GM19043 (cell line): ENCODE measurements at regions not wholly inside any gene's neighbourhood (a gene's known extent, or its start where the extent isn't known, plus 50 kb on each side); places are given as distances from the start of the nearest gene placed in this dataset.
"Not testable (repeated sequence)": the region's sequence is repeated elsewhere in the genome, so short reads cannot be mapped to it uniquely, and the experiment has no call there.

ENCODE experiments used
- ATAC-seq: cut with Tn5 transposase; IDR thresholded peaks from one replicate; pipeline ENCODE4 v1.9.1; 2021; ENCODE audit warnings: low read depth; ENCODE audit not compliant: unreplicated experiment

DNA sequence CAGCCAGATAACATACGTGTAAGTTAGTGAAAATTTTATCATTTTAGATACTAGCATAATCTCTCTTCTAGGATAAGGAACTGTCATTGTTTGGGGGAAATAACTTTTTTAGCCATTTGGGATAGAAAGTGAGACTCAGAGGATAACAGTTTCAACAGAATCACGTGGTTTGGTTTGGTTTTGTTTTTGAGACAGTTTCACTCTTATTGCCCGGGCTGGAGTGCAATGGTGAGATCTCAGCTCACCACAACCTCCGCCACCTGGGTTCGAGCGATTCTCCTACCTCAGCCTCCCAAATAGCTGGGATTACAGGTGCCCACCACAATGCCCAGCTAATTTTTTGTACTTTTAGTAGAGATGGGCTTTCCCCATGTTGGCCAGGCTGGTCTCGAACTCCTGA, 323.2 kb upstream of the MEIS1 start:
- no peak for ATAC-seq

DNA sequence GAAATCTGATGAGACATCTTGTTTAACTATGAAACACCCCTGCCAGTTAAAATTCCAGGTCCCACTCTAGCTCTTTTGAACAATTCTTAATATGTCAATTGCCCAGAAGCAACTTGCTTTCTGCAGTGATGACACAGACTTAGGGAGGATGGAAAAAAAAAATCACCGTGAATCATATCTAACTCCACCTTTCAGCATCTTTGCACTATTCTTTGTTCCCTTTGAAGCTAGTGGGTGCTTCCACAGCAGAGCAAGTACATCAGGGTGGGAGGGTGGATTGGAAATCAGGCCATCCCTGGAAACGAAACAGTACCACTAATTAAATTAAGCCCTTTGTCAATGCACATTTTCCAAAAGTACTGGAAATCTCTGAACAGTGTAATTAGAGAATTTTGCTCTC, 324.3 kb upstream of the MEIS1 start:
- ATAC-seq, result no peak

DNA sequence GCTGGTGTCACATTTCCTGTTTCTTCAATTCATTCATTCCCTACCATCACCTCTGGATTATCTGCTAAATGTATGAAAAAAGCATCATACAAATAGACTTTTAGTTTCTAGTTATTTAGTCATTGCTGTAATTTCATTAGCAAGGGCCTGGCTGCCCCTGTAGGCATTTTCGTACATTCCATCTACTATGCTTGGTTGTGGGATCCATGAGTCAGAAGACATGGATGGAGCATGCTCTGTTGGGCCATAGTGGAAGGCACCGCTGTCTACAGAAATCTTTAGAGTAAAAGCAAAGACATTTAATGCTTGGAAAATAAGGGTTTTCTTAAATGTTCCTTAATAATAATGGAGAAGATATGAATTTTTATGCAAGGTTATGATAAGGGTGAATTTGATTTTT, 324.8 kb upstream of the MEIS1 start:
- no peak for ATAC-seq

DNA sequence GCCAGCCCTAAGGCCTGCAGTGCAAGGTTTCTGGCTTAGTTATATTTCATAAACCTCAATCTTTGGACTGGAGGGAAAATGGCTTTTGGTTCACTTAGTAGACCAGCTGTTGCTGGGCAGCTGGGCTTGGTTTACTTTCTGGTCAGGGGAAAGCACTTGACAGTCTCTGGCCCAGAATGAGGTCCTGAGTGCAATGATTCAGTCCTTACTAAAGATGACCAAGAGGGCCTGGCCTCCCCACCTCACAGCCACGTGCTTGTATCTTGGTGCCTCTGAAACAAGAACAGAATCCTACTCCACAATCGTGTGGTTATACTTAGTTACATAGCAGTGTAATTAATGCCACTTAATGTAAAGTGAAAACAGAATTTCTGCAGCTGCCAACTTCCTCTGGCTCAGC, 325.5 kb upstream of the MEIS1 start:
- ATAC-seq, result no peak

DNA sequence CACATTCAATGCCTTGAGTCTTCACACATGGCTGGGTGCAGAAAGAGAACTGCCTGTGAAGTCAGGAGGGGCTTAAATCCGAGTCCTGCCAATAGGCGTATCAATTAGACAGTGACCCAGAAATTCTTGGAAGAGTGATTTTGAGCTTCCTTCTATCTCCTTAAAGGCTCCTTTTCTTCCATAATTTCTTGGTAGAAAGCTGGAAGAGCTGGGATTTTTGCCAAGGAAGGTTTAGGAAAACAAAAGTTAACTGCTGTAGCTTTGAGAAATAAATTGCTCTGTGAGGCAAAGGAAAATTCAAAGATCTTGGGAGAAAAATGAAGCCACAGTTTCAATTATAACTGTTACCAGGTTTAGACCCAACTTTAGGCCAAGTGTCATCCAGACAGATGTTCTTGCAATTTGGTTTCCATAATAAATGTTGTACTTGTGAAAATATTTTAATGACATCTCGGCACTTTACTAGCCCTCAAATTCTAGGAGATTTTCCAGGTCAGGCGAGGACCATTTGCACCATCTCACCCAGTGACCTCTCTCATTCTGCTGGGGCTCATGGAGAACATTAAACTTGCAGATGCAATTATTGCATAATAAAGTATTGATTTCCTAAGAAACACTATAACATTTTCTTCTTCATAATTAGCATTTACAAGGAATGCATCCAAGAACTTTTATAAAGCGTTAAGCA, 329.7 kb upstream of the MEIS1 start:
- no peak for ATAC-seq

DNA sequence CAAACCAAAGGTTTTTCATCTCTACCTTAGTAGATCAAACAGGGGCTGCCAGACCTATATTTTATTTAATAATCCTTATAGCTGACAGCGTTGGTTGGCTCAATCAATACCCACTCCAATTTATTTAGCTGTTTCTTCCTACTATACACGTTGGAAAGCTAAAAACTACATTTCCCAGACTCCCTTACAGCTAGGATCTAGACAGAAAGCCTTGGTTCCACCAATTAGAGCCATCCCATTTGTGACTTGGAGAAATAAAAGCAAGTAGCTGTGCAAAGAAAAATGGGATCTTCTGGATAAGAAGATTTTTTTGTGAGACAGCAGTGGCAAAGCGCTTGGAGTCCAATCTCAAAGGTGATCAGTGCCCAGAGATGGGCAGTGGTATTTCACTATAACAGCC, 331.3 kb upstream of the MEIS1 start:
- no peak for ATAC-seq

DNA sequence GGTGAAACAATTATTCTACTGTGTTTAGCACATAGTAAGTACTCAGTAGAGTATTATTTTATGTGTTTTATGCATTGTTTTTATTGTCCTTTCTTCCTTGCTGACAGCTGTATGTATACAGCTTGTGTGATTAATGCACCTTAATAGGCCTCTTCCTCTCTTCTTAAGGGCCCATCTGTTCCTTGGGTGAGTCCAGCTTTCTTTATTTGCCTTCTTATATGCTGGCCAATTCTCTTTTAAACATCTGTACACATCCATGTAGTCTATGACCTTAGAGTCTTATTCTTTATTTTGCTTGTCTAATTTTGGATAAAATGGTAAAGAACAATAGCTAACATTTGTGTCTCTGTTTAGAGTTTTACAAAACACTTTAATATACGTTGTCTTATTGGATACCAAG, 333.7 kb upstream of the MEIS1 start:
- ATAC-seq, result no peak

DNA sequence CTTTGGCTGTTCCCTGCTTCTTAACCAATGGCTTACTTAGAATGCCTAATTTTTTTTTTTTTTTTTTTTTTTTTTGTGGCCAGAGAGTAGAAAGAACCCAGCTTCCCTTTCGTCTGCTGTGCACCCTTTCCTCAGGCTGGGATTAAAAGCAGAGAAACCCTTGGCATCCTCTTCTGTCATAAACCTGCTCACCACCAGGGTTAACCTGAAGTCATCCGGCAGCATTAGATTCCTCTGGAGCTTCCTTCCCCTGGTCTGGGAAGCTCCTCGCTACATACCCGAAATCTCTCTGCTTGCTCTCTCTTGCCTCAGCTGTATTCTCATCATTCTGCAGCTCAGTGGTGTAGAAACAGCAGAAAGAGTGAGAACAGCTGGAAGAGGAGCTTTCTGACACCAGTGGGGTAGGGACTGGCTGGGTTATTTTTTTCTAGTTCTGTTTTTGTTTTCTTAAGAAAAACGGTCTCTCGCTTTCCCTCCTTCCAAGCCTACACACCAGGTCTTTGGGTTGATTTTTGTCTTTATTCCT, 339.0 kb upstream of the MEIS1 start:
- no peak for ATAC-seq

DNA sequence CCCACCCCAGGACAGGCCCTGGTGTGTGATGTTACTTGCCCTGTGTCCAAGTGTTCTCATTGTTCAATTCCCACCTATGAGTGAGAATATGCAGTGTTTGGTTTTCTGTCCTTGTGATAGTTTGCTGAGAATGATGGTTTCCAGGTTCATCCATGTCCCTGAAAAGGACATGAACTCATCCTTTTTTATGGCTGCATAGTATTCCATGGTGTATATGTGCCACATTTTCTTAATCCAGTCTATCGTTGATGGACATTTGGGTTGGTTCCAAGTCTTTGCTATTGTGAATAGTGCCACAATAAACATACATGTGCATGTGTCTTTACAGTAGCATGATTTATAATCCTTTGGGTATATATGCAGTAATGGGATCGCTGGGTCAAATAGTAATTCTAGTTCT, 340.2 kb upstream of the MEIS1 start:
- not testable (repeated sequence) for ATAC-seq

DNA sequence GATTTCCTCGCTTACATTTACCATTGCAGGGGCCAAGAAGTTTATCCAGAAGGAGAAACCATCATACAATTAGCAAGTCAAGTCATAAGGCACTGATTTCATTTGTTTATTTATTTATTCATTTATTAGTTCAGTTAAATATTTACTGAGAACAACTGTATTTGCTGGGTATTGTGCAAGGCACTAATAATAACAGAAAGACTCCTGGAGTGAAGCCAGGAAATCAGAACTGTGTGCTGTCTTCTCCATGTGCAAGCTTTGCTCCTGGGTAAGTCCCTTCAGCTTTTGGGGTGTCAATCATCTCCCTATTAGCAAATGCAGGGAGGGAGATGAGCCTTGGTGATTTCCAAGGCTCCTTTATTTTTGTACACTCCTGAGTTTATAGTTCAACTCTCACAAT, 341.6 kb upstream of the MEIS1 start:
- no peak for ATAC-seq

DNA sequence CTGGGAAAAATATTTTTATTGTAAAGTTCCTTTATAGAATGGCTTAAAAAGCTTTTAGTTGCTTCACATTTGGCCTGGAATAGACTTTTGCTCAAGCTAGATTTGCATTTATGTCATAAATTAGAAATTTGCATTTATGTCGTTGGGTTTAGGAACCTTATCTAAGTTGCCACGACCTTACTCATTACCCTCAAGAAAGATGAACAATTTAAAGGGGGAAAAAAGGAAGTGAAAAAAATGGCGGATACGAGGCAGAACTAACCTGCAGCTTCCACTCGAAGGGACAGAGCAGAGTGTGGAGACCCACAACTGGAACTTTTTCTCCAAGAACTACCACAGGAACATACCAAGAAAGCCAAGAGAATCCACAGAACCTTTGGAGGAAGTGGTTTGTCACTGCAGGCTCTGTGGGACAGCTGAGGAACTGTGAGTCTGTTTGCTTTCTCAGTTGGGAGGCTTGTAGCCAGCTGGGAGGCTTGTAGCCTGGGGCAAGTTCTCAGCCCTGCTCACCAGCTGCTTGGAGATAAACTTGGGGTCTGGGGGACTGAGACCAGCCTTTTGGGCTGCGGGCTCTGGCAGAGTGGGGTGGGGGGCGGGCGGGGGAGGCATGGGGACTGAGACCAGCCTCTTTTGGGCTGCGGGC, 349.9 kb upstream of the MEIS1 start:
- ATAC-seq, result no peak

DNA sequence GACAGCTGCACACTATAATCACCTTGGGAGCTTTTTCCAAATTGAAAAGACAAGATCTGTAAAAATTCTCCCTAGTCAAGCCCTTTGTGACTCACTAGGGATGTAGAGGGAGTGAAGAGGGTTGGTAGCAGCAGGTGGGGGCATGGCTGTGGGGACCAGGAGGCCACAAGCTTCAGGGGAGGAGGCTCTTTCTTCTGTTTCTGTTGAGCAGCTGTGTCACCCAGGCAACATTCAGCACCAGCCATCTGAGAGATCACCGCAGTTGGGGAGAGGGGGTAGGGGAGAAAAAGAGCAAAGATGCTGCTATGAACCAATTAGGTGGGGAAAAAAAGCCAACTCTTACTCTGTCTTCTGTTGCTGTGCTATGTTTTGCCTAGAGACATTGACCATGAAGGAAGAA, 352.3 kb upstream of the MEIS1 start:
- no peak for ATAC-seq

DNA sequence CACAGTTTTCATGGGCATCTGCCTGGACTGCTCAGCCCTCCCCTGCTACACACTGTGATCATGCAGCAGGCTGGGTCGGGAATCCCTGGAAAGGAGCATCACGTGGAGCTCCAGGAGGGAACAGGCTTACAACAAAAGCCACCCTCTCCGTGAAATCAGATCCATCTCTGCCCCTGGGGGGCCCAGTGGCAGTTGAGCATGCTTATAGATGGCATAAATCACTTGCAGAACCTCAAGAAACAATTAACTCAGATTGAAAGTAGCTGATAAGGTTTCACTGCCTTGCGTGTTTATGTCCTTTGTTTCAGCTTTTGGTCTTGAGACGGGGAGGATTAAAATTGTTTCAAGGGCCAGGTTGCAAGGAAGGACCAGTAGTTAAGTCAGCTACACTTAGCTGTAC, 354.8 kb upstream of the MEIS1 start:
- ATAC-seq, result no peak

DNA sequence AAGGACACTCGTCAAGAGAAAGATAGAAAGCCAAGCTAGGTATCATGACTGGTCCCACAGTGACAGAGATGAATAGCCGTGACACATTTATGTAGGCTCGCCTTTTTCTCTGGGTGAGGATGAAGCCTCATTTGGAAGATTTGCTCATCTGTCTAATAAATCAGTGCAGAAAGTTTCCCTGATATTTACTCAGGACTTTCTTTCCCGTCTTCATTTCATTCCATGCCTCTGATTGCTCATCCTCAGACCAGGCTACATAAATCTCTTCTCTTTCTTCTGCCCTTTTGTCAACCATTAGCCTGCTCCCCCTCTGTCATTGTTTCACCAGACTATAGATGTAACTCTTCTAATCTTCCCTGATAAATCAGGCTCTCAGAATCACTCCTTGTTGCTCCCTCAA, 361.8 kb upstream of the MEIS1 start:
- ATAC-seq, result no peak

DNA sequence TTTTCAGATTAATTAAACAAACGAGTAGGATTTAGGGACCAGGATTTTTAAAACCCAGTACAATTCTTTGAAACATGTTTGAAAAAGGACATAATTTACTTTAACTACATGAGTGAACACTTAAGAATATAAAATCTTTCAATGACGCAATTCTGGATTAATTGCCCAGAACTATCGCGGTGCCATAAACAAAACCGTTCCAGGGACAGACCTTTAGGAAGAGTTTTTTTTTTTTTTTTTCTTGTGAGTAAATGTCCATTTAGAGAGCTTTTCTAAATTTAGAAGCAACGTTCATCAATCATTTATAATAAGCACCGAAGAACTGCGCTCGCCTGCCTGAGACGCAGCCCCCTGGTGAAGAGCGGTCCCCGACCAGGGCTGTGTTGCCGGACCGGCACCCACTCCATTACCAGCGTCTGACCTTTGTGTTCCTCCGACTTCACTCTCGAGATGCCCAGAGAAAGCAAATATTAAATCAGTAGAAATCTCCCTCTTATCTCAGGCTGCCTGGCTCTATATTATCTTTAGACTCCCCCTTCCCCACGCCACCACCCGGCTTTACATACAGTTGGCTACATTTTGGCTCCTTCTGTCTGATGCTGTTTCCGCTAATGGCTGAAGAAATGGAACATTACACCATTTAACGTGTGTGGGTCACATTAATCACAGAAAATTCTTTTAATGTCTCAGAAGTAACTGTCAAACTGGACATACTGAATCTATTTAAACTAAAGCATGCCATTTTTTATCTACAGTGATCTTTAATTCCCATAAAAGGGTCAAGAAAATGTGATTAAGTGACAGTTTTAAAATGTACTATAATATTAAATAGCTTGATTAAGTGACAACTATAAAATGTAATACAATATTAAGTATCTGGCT, 364.0 kb upstream of the MEIS1 start:
- no peak for ATAC-seq

DNA sequence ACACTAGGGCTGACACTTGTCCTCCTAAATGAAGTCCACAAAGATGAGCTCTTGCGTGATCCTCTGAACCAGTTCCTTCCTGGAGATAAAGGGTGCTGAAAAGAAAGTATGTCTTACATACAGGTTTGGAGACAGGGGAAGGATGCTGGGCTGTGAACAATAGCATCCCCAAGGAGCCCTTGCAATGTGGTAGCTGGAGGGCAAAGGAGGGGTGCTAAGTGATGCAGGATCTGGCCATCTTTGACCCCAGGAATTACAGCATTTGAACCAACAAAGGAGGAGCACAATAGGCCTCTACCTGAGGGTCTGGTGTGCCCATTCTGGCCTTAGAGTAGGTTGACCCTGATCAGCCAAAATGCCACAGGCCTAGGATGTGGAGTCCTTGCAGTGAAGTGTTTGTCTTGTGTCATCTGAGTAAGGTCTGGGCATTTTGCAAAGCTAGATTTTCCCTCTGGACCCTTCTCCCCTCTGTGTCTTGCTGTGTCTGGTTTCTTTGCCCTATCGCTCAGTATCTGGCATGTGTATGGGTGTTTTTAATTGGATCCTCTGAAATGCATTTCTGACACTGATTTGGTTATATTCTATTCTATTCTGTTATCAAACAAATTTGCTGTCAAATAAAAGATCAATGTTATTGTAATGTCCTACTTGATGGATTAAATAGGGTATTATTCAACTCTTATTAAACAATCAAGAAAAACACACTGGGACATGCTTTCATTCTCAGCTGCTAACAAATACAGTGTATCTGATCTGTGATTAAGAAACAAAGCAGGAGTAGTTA, 364.8 kb upstream of the MEIS1 start:
- ATAC-seq, result no peak

DNA sequence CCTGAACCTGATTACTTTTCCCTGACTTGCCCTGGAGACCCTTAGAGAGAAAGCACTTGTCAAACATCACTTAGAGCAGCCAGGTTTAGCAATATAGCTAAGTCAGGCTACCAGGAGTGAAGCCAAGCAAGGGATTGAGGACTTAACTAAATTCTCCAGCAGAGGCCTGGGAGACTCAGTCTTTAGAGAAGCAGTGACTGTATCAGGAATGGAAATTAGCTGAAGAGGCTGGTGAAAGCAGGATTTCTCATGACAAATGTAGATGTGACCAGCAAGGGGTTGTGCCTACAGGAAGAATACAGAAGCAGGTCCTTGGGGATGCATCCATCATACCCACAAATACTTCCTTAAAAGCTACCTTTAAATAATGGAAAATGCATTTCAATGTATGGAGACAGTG, 368.9 kb upstream of the MEIS1 start:
- no peak for ATAC-seq

DNA sequence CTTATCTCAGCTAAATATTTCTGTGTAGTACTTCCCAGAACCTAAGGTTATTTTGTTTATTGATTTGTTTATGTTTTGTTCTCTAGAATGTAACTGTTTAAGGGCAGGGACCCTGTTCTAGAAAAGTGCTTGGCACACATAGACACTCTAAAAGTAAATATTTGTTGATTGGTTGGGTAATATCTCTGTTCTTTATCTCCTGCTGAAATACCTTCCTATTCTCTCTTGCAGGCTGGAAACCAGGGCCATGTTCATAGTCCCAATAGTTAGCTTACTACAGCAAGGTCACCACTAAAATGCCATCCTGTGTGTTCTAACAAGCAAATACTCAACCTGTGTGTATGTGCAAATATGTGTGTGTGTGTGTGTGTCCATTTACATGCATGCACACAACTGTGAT, 375.6 kb upstream of the MEIS1 start:
- ATAC-seq, result no peak

DNA sequence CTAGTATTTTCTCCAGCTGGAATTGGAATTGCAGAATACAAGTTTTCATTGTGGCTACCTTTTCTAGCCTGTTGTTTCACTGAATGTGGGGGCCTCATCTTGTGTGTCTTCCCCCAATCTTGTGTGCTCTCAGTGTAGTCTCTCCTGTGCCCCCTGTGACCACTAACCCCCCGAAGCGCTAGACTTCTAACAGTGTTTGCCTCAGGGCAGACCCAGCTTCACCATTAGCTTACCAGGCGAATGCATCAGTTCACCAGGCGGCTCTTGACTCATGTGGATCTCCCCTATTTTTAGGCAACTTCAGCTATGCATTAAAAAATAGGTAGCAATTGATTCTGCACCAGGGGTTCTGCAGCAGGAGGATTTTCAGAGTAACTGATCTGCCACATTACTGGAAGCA, 376.2 kb upstream of the MEIS1 start:
- ATAC-seq, result no peak

DNA sequence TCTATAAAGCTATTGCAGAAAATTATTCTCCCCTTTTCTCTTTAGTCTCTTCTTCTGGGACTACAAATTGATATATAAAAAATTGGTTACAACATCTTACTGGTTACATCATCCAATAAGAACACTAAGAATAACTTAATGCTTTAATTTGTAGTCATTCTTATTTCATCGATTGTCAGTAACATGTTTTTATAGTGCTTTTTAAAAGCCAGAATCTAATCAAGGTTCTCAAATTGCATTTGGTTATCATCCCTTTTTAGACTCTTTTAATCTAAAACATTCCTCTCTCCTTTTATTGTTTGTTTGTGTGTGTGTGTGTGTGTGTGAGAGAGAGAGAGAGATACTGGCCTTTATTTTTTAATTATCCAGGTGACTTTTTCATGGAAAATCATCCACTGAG, 377.1 kb upstream of the MEIS1 start:
- ATAC-seq, result no peak

DNA sequence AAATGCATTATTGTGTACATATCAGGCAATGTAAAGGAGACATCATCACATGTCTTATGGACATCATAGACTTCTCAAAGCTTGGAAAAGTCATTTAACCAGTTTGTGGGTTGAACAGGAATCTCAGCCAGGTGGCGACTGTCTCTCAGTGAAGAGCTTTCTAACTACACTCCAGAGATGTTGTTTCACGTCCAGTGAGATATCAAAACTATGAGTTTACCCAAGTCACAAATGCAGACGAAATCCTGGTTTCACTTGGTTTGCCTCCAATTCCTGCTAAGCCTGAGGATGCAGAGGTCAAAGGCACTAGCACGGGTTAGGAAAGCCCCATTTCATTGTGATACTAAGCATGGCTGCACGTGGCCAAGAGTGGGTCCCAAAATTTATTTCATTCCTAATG, 384.5 kb upstream of the MEIS1 start:
- ATAC-seq, result no peak
